Right ventricle myocardium inferior (tissue), 1 donor: ENCODE measurements at regions not wholly inside any gene's neighbourhood (a gene's known extent, or its start where the extent isn't known, plus 50 kb on each side); places are given as distances from the start of the nearest gene placed in this dataset.
A peak's percentile ranks its signal among the peaks of the same experiment; 100 is the strongest.

Source experiments
- ATAC-seq: fragments of 200-7000 bp; cut with Tn5 transposase; one replicate; pipeline ENCODE4 v1.9.1; 2020; ENCODE audit warnings: mild to moderate bottlenecking, moderate library complexity
- DNase-seq: peaks from one replicate; pipeline ENCODE4 v3.0.0; 2021; ENCODE audit errors: missing footprints
- intact Hi-C: fragments of 100-400 bp; cut with DNase I; formaldehyde crosslinking; loops from one replicate; pipeline ENCODE4 v1.11.0; 2022
- donor health status: DM: no; HTN: yes; CAD: no; lungs with severe emphysema.

GRCh38 chr1:195956845-195957244 lies 651.4 kb downstream of the KCNT2 start:
- no peak for DNase-seq
- intact Hi-C loops, result no loop called here
- no peak for ATAC-seq

GRCh38 chr1:195954848-195955247 lies 653.4 kb downstream of the KCNT2 start:
- intact Hi-C loops, result no loop called here
- ATAC-seq, result peak; percentile 95
- DNase-seq, result no peak

- DNase-seq, result no peak
- ATAC-seq, result no peak
- intact Hi-C loops, result no loop called here
Measured at GRCh38 chr1:195951313-195951712, 656.9 kb downstream of the KCNT2 start.

GRCh38 chr1:195948123-195948895 lies 659.9 kb downstream of the KCNT2 start:
- intact Hi-C loops, result loop anchor here (10.0 kb wide), 1 partner anchor 426 kb away; no protein-coding TSS in a partner anchor
- ATAC-seq (no peak), DNase-seq (peak; percentile 59)

- intact Hi-C loops, result loop anchor here (10.0 kb wide), 1 partner anchor 428 kb away; no protein-coding TSS in a partner anchor
- DNase-seq, result no peak
- ATAC-seq, result no peak
Measured at GRCh38 chr1:195946500-195946899, 661.7 kb downstream of the KCNT2 start.

- DNase-seq, result no peak
- ATAC-seq, result no peak
- intact Hi-C loops, result loop anchor here (10.0 kb wide), 1 partner anchor 433 kb away; no protein-coding TSS in a partner anchor
Measured at GRCh38 chr1:195941795-195942194, 666.4 kb downstream of the KCNT2 start.

GRCh38 chr1:195941314-195941713 lies 666.9 kb downstream of the KCNT2 start:
- DNase-seq (no peak), ATAC-seq (no peak)
- intact Hi-C loops, result loop anchor here (10.0 kb wide), 1 partner anchor 433 kb away; no protein-coding TSS in a partner anchor

- intact Hi-C loops, result loop anchor here (10.0 kb wide), 1 partner anchor 435 kb away; no protein-coding TSS in a partner anchor
- ATAC-seq, result no peak
Measured at GRCh38 chr1:195939844-195940243, 668.4 kb downstream of the KCNT2 start.

GRCh38 chr1:195934817-195935553 lies 673.3 kb downstream of the KCNT2 start:
- intact Hi-C loops, result no loop called here
- ATAC-seq (no peak), DNase-seq (no peak)

More at GRCh38 chr1:195939844-195940243, 668.4 kb downstream of the KCNT2 start:
- no peak for DNase-seq

- intact Hi-C loops, result no loop called here
- no peak for DNase-seq
- ATAC-seq, result no peak
Measured at GRCh38 chr1:195933835-195934234, 674.4 kb downstream of the KCNT2 start.

GRCh38 chr1:195915826-195916225 lies 692.4 kb downstream of the KCNT2 start:
- ATAC-seq, result no peak
- no peak for DNase-seq
- intact Hi-C loops, result no loop called here

- ATAC-seq, result no peak
- intact Hi-C loops, result no loop called here
- no peak for DNase-seq
Measured at GRCh38 chr1:195909061-195909460, 699.2 kb downstream of the KCNT2 start.

GRCh38 chr1:195908121-195908520 lies 700.1 kb downstream of the KCNT2 start:
- no peak for ATAC-seq
- intact Hi-C loops, result no loop called here
- no peak for DNase-seq

- intact Hi-C loops, result no loop called here
- ATAC-seq (no peak), DNase-seq (no peak)
Measured at GRCh38 chr1:195903203-195903602, 705.0 kb downstream of the KCNT2 start.

- intact Hi-C loops, result no loop called here
- no peak for DNase-seq
- no peak for ATAC-seq
Measured at GRCh38 chr1:195902779-195903178, 705.5 kb downstream of the KCNT2 start.

GRCh38 chr1:195899762-195900352 lies 708.4 kb downstream of the KCNT2 start:
- intact Hi-C loops, result no loop called here
- ATAC-seq, result no peak
- DNase-seq, result no peak

- no peak for ATAC-seq
- intact Hi-C loops, result no loop called here
- DNase-seq, result no peak
Measured at GRCh38 chr1:195898924-195899323, 709.3 kb downstream of the KCNT2 start.

GRCh38 chr1:195898373-195898772 lies 709.9 kb downstream of the KCNT2 start:
- no peak for ATAC-seq
- no peak for DNase-seq
- intact Hi-C loops, result no loop called here

- DNase-seq (no peak), ATAC-seq (no peak)
- intact Hi-C loops, result no loop called here
Measured at GRCh38 chr1:195897076-195897475, 711.2 kb downstream of the KCNT2 start.

- ATAC-seq (peak; percentile 71), DNase-seq (no peak)
- intact Hi-C loops, result no loop called here
Measured at GRCh38 chr1:195894411-195894810, 713.8 kb downstream of the KCNT2 start.
